GM18907 (cell line): ENCODE measurements at regions not wholly inside any gene's neighbourhood (a gene's known extent, or its start where the extent isn't known, plus 50 kb on each side); places are given as distances from the start of the nearest gene placed in this dataset.

ENCODE experiments used
- ATAC-seq: cut with Tn5 transposase; IDR thresholded peaks from one replicate; pipeline ENCODE4 v1.9.1; 2021; ENCODE audit warnings: mild to moderate bottlenecking, moderate library complexity; ENCODE audit not compliant: unreplicated experiment

DNA sequence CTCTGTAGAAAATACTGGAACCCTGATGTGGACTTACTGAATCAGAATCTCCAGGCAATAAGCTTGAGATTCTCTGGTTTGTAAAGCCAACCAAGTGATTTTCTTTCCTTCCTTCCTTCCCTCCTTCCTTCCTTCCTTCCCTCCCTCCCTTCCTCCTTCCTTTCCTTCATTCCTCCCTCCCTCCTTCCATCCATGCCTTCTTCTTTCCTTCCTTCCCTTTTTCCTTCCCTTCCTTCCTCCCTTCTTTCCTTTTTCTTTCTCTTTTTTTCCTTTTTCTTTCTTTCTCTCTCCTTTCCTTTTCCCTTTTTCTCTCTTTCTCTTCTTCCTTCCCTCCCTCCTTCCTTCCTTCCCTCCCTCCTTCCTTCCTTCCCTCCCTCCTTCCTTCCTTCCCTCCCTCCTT lies 450.8 kb downstream of the GRXCR1 start:
- no peak for ATAC-seq

DNA sequence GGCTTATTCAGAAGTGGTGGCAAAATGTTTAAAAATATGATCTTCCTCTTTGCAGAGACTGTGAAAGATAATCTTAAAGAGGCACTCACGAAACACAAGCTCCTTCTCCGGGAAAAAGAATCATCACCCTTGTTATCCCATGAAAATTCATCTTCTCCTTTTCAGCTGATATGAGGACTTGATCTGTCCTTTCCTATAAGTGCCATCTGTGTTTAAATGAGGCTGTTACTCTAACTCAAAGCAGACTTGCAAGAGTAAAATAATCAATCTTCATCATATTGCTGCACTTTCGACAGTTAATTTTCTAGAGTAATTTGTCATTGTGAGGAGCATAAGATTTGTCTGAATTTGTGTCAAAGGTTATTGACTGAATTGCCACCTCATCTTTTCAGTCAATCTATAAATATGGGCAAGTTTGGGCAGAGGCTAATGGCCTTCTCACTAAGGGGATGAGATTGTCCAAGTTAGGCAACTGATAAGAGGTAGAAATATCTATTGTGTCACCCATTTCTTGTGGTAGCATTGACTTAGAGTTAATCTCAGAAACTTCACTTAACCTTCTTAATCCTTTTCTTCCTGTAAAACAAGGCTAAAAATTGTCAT lies 452.9 kb downstream of the GRXCR1 start:
- no peak for ATAC-seq

DNA sequence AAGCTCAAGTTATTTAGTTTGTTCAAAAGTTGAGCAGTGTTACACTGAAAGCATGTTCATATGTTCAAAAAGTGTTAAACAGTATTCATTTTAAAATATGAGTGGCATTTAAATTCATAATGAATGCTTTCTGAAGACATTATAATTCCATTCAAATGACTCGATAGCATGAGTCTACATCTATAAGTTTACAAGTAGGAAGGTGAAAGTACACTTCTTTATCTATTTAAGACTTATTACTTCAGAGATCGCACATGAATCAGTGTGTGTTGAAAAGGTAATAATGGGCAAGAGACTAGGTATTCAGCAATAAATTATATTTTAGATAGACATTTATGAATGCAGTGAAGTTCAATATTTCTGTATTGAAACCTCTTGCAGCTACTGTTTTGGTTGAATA lies 456.1 kb downstream of the GRXCR1 start:
- no peak for ATAC-seq

DNA sequence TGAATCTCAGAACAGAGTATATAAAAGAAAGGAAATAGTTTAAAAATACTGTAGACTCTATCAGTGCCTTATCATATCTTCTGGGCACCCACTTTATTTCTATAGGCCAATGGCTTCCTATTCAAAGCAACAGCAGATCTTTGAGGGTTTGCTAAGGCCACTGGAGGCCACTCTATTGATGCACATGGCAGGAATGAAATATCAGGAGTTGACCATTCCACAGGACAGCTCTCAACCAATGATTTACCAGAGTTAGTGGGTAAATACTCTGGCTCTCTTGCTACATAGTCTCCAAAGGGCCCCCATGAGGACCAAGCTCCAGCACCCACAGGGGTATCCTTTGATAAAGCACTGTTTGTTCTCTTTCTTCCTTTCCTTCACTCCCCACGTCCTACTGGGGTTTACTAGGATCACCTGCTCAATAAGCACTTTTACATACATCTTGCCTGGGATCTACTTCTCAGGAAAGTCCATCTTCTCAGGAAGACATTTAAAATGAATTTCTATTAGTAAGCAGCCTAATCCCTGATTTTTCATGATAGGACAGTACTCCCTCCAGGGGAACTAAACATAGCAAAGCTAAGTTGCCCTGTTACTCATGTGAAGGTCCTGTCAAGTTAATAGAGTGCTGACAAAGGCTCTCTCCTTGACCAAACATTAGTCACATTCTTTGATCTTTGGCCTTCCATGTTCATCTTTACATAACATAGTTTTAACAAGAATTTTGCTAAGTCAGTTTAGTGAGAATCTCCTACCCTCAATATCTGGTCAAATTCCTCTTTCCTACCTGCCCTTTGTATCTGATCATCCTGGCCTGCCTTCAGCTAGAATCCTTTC lies 459.7 kb downstream of the GRXCR1 start:
- ATAC-seq, result no peak

DNA sequence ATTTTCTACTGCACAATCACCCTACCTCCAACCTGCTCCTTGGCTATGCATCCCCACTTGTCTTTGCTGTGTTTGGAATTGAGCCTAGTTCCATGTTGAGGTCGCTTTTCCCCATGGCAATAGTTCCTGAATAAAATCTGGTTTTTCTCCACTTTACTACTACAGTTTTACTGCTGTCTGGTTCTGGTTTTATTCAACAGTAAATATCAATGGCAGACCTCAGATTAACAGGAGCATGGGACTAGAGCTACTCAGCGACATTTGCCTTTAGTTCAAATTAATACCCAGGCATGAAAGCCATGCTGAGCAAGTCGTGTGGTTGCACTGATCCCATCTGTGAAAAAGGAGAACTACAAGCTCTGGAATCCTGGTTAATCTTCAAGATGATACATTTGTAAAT lies 460.3 kb downstream of the GRXCR1 start:
- ATAC-seq, result no peak

DNA sequence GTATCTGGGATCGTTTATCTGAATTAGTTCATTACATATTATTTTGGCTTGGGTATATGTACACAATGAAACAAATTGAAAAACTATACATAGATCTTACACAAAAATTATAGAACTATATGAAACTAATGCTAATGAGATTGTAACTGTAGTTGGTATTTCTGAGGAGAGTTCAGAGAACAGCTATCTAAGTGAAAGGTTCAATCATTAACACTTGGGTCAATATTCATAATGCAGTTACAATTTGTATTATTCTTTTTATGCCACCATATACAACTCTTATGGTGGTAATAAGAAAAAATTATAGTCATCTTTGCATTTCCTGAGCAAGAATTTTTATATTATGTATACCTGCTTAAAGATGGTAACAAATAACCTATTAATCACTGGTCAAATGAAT lies 461.0 kb downstream of the GRXCR1 start:
- ATAC-seq, result no peak

DNA sequence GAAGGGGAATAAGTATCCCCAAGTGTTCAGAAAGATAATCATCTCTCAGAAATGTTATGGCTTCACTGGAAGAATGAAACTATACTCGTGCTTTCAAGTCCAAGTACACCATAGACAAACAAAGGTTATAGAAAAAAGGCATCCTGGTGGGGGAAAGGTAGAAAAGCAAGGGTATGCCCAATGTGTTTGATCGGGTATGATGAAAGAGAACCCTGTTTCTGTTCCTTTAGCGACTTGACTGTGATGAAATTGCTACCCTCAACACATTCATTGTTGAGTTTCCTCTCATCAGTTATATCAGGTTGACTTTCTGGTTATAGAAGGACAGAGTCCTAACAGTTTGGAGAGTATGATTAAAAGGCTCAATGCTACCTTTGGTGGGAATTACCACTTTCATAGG lies 464.3 kb downstream of the GRXCR1 start:
- ATAC-seq, result no peak

- no peak for ATAC-seq
These were observed 464.9 kb downstream of the GRXCR1 start for GRCh38 chr4:43357252-43357974.

GRCh38 chr4:43360296-43360695 lies 467.8 kb downstream of the GRXCR1 start:
- no peak for ATAC-seq

DNA sequence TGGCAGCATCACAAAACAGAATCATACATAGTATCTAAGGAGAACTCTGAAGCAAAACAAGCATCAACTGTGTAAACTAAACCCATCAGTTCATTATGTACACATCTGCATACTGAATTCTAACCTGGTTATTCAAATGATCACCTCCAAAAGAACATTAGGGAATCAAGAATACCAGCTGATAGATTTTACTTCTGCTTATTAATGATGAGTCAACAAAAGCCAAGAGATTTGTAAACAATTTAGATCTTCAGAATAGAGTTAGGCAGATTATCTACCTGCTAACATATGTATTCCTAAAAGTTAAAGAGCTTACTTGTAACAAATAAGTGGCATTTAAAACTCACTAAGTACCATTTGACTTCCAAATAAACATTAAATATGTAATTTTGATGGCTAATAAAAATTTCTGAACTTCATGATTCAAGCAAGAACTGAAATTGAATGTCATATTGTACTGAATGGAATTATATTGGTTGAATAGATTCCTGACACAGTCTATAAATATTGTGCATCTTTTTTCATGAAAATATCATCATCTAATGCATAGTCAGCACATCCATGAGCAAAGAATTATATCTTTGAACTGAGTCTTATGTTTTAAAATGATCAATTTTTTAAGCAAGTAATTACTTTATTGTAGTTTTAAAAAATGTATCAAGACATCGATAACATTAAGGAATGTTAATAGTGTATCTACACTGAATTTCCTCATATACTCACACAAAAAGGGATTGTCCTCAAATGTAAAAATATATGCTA lies 470.5 kb downstream of the GRXCR1 start:
- ATAC-seq, result no peak

GRCh38 chr4:43369036-43369594 lies 476.6 kb downstream of the GRXCR1 start:
- ATAC-seq, result no peak

GRCh38 chr4:43373201-43373600 lies 480.7 kb downstream of the GRXCR1 start:
- ATAC-seq, result no peak

DNA sequence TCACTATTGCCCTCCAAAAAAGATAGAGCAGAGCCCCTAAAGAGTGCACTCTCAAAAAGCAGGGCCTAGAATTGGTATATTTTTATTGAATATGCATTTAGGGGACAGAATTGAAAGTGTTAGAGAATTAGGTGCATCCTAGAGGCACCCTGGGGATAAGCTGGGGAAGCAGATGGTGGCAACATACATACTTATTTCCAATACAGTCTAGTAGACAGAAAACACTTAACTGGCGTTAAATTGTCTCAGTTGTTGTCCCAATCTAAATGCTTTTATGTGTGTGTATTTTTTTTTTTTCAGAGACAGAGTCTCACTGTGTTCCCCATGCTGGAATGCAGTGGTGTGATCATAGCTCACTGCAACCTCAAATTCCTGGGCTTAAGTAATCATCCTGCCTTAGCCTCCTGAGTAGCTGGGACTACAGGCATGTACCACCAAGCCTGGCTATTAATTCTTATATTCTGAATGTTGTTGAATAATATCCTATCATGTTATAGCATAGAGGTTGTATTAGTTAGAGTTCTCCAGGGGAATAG lies 481.8 kb downstream of the GRXCR1 start:
- no peak for ATAC-seq

DNA sequence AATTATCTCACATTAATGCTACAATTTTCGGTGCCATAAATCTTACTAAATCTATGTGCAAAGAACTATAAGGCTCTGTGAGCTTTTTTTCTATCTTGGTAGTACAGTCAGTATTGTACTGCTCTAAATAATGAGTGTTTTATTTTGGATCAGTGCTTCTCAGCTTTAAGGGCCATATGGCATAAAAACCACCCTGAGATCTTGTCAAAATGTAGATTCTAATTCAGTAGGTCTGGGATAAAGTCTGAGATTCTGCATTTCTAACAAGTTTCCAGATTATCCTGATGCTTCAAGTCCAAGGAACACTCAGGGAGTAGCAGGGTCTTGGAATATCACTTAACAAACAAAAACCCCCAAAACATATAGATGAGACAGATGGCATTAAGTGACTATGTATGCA lies 486.5 kb downstream of the GRXCR1 start:
- no peak for ATAC-seq

- ATAC-seq, result no peak
These were observed 487.6 kb downstream of the GRXCR1 start for GRCh38 chr4:43380093-43380492.

DNA sequence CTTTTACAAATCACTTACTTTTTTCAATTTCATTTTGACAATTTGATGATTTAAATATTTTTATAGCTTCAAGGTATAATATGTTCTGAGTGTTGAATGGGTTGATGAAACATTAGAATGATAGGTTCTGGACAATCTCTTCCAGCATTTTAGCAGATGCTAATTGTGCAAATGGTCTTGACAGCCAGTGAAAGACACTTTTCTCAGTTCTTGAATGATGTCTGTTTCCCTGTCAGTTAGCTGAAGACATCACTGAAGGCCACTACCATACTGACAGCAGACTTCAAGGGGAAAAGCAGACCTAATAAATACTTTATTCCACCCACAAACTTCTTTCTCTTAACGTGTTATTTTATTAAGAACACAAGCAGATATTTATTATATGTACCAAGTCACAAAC lies 498.6 kb downstream of the GRXCR1 start:
- no peak for ATAC-seq

GRCh38 chr4:43394976-43395375 lies 502.5 kb downstream of the GRXCR1 start:
- ATAC-seq, result no peak

DNA sequence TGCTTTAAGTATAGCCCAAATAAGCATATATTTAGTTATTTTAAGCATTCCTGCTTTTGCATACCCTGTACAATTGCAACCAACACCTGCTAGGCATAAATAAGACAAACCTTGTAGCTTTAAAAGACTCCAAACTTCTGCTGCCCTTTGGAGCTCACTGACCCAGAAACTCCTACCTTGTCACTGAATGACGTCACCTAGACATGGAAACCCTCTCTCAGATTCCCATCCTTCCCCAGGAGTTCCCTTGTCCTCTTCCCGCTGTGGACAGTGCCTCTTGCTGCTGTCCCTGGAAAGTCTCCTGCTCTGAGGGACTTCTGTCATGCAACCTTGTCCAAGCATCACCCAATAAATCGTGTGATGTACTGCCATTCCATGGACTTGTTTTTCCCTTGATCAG lies 507.2 kb downstream of the GRXCR1 start:
- ATAC-seq, result no peak

- ATAC-seq, result no peak
These were observed 509.9 kb downstream of the GRXCR1 start for GRCh38 chr4:43402393-43402792.

DNA sequence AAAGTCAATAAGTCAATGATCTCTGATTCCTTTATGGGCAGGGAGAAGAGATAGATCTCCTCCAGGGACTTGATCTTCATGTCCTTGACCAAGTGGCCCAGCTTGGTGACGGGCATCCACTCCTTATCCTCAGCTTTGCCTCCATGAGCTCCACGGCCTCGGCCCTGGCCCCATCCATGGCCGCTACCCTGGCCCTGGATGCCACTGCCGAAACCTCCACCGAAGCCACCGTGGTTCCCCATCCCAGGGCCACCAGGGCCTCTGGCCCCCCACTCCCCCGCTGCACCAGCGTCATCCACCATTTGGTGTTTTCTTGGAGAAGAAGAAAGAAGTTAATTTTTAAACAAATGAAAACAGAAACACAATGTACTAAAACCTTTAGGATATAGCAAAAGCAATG lies 518.1 kb downstream of the GRXCR1 start:
- no peak for ATAC-seq

- ATAC-seq, result no peak
These were observed 518.7 kb downstream of the GRXCR1 start for GRCh38 chr4:43411226-43411625.
